ENCODE measurements at regions not wholly inside any gene's neighbourhood (a gene's known extent, or its start where the extent isn't known, plus 50 kb on each side); places are given as distances from the start of the nearest gene placed in this dataset.
A peak's percentile ranks its signal among the peaks of the same experiment; 100 is the strongest.

- Histone ChIP-seq H3K27me3 (no peaks in the 10 kb centered on the region), H3K9me3 (no peaks in the 10 kb centered on the region), H3K27ac (no peak overlapping the region), H3K4me1 (no peaks in the 10 kb centered on the region), H3K4me3 (no peak overlapping the region), H3K36me3 (no peaks in the 10 kb centered on the region)
- intact Hi-C loops (cut with DNase I; ENCODE audit: low total_unique reads) = no loop called here
- TF ChIP-seq, protein P1, sequence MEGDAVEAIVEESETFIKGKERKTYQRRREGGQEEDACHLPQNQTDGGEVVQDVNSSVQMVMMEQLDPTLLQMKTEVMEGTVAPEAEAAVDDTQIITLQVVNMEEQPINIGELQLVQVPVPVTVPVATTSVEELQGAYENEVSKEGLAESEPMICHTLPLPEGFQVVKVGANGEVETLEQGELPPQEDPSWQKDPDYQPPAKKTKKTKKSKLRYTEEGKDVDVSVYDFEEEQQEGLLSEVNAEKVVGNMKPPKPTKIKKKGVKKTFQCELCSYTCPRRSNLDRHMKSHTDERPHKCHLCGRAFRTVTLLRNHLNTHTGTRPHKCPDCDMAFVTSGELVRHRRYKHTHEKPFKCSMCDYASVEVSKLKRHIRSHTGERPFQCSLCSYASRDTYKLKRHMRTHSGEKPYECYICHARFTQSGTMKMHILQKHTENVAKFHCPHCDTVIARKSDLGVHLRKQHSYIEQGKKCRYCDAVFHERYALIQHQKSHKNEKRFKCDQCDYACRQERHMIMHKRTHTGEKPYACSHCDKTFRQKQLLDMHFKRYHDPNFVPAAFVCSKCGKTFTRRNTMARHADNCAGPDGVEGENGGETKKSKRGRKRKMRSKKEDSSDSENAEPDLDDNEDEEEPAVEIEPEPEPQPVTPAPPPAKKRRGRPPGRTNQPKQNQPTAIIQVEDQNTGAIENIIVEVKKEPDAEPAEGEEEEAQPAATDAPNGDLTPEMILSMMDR (IDR thresholded peaks at IDR 0.05) = no peak
- DNase-seq = no peak
These were observed 565.8 kb upstream of the SPANXN1 start for GRCh38 chrX:144681501-144681900.

GRCh38 chrX:144683247-144683646 lies 564.1 kb upstream of the SPANXN1 start:
- intact Hi-C loops (cut with DNase I; ENCODE audit: low total_unique reads) = no loop called here
- TF ChIP-seq, protein P1 (IDR thresholded peaks at IDR 0.05) = no peak
- Histone ChIP-seq H3K4me3 (no peak overlapping the region), H3K36me3 (no peaks in the 10 kb centered on the region), H3K27me3 (no peaks in the 10 kb centered on the region), H3K9me3 (no peaks in the 10 kb centered on the region), H3K4me1 (no peaks in the 10 kb centered on the region), H3K27ac (no peak overlapping the region)
- DNase-seq = no peak

- H3K27me3 ChIP-seq = no peaks in the 10 kb centered on the region
- no peaks in the 10 kb centered on the region for H3K4me1 ChIP-seq
- intact Hi-C loops (cut with DNase I; ENCODE audit: low total_unique reads) = no loop called here
- DNase-seq = no peak
- H3K36me3 ChIP-seq = no peaks in the 10 kb centered on the region
- H3K27ac ChIP-seq = no peak overlapping the region
- TF ChIP-seq, protein P1 (IDR thresholded peaks at IDR 0.05) = no peak
- H3K9me3 ChIP-seq = no peaks in the 10 kb centered on the region
- no peak overlapping the region for H3K4me3 ChIP-seq
These were observed 537.5 kb upstream of the SPANXN1 start for GRCh38 chrX:144709841-144710240.

GRCh38 chrX:144715337-144715736 lies 532.0 kb upstream of the SPANXN1 start:
- no peak overlapping the region for H3K4me3 ChIP-seq
- no peaks in the 10 kb centered on the region for H3K36me3 ChIP-seq
- H3K27me3 ChIP-seq = no peaks in the 10 kb centered on the region
- no peaks in the 10 kb centered on the region for H3K9me3 ChIP-seq
- peak in 1 of 2 donors; percentile 18 for DNase-seq
- no peak overlapping the region for H3K27ac ChIP-seq
- intact Hi-C loops (cut with DNase I; ENCODE audit: low total_unique reads) = no loop called here
- H3K4me1 ChIP-seq = peaks cover 0 to 4% (median 0%) of the 10 kb centered on the region in 4 donors
- TF ChIP-seq, protein P1 (IDR thresholded peaks at IDR 0.05) = no peak

GRCh38 chrX:144716187-144716586 lies 531.1 kb upstream of the SPANXN1 start:
- no peaks in the 10 kb centered on the region for H3K27me3 ChIP-seq
- intact Hi-C loops (cut with DNase I; ENCODE audit: low total_unique reads) = no loop called here

More at GRCh38 chrX:144716187-144716586, 531.1 kb upstream of the SPANXN1 start:
- Histone ChIP-seq H3K4me1 (peaks cover 0 to 4% (median 0%) of the 10 kb centered on the region in 4 donors), H3K9me3 (no peaks in the 10 kb centered on the region), H3K27ac (no peak overlapping the region), H3K36me3 (no peaks in the 10 kb centered on the region), H3K4me3 (no peak overlapping the region)
- DNase-seq = no peak
- TF ChIP-seq, protein P1 (IDR thresholded peaks at IDR 0.05) = no peak

Data from tibial artery (tissue), 4 donors.